ENCODE measurements at regions not wholly inside any gene's neighbourhood (a gene's known extent, or its start where the extent isn't known, plus 50 kb on each side); places are given as distances from the start of the nearest gene placed in this dataset.

DNA sequence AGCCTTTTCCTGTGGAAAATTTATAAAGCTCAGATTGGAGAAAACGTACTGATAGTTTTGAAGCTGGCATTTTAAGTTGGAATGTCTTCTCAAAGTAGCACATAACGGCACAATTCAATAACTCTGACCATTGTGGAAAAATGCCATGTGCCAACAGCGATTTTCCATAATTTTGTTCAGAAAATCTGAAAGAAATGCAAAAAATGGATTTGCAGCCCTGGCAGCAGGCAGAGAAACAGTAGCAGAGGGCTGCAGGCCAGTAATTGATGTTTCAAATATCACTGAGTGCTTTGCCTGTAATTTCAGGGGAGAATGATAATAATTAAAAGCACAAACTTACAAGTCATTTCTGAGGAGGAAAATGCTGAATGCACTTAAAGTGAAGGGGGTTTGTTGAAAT, 507.4 kb downstream of the MAFB start:
- Histone ChIP-seq H3K9me3 (ENCODE audit: control insufficient read depth, insufficient read depth, low read length) (no peaks in the 10 kb centered on the region), H3K27me3 (ENCODE audit: control insufficient read depth, low read length) (no peaks in the 10 kb centered on the region), H3K4me3 (ENCODE audit: low read length) (no peak overlapping the region), H3K4me2 (ENCODE audit: low read length) (no peak overlapping the region), H4K20me1 (ENCODE audit: control insufficient read depth, insufficient read depth, low read depth, low read length) (no peaks in the 10 kb centered on the region), H3F3A (ENCODE audit: control insufficient read depth, insufficient read depth) (no peaks in the 10 kb centered on the region), H3K9me2 (replicated peaks; ENCODE audit: control insufficient read depth, low read length) (no peaks in the 10 kb centered on the region), H3K79me2 (ENCODE audit: control insufficient read depth, low read length) (no peaks in the 10 kb centered on the region), H3K4me1 (ENCODE audit: control insufficient read depth, low read length) (no peaks in the 10 kb centered on the region), H3K36me3 (ENCODE audit: control insufficient read depth, low read length) (no peaks in the 10 kb centered on the region), H3K27ac (ENCODE audit: low read depth, low read length) (no peak overlapping the region)
- TF ChIP-seq, protein P1, sequence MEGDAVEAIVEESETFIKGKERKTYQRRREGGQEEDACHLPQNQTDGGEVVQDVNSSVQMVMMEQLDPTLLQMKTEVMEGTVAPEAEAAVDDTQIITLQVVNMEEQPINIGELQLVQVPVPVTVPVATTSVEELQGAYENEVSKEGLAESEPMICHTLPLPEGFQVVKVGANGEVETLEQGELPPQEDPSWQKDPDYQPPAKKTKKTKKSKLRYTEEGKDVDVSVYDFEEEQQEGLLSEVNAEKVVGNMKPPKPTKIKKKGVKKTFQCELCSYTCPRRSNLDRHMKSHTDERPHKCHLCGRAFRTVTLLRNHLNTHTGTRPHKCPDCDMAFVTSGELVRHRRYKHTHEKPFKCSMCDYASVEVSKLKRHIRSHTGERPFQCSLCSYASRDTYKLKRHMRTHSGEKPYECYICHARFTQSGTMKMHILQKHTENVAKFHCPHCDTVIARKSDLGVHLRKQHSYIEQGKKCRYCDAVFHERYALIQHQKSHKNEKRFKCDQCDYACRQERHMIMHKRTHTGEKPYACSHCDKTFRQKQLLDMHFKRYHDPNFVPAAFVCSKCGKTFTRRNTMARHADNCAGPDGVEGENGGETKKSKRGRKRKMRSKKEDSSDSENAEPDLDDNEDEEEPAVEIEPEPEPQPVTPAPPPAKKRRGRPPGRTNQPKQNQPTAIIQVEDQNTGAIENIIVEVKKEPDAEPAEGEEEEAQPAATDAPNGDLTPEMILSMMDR (IDR thresholded peaks at IDR 0.05; ENCODE audit: low read depth, low read length, poor library complexity, severe bottlenecking) = no peak
- no peak for TF ChIP-seq EZH2phosphoT487 (IDR thresholded peaks at IDR 0.05; ENCODE audit: borderline replicate concordance, low read length)

DNA sequence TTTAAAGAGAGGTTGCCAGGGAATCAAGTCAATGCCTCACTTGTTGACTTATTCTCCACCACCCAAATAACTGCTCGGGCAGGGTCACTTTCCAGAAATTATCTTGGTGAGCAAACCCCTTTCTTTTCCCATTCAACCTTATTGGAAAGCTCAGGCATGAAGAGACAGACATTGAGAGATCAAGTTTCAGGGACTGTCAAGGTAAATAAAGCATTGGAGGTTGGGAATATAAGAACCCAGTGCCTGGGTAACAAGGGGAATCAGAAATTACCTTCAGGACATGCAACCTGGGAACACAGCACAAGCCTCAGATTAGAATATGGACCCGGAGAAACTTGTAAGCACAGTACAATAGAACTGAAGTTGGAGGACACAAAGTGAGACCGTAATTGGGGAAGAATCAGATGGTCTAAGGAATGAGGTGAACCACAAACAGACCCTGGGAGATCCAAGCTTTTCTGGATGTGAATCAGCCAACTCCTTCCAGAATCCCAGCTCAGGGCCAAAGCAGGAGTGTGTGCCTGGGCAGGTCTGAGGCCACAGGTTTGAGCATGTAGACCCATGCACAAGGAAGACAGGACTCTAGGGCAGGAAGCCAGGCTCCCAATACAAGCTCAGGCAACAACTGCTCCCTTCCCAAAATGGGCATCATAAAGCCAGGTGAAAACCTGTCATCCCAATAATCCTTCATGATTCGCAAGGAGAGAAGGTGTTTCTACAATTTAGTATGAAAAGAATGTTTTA, 512.8 kb downstream of the MAFB start:
- H3K4me3 ChIP-seq (ENCODE audit: low read length) = no peak overlapping the region
- H3K36me3 ChIP-seq (ENCODE audit: control insufficient read depth, low read length) = no peaks in the 10 kb centered on the region
- no peaks in the 10 kb centered on the region for H3K9me2 ChIP-seq (replicated peaks; ENCODE audit: control insufficient read depth, low read length)
- no peaks in the 10 kb centered on the region for H3K4me1 ChIP-seq (ENCODE audit: control insufficient read depth, low read length)
- no peaks in the 10 kb centered on the region for H3F3A ChIP-seq (ENCODE audit: control insufficient read depth, insufficient read depth)
- no peak overlapping the region for H3K27ac ChIP-seq (ENCODE audit: low read depth, low read length)
- no peak overlapping the region for H3K4me2 ChIP-seq (ENCODE audit: low read length)
- H3K9me3 ChIP-seq (ENCODE audit: control insufficient read depth, insufficient read depth, low read length) = no peaks in the 10 kb centered on the region
- no peaks in the 10 kb centered on the region for H4K20me1 ChIP-seq (ENCODE audit: control insufficient read depth, insufficient read depth, low read depth, low read length)
- TF ChIP-seq EZH2phosphoT487 (IDR thresholded peaks at IDR 0.05; ENCODE audit: borderline replicate concordance, low read length) = no peak
- TF ChIP-seq, protein P1 (IDR thresholded peaks at IDR 0.05; ENCODE audit: low read depth, low read length, poor library complexity, severe bottlenecking) = no peak
- no peaks in the 10 kb centered on the region for H3K79me2 ChIP-seq (ENCODE audit: control insufficient read depth, low read length)
- peaks cover 4% of the 10 kb centered on the region; the same call in 1 of the 2 replicates for H3K27me3 ChIP-seq (ENCODE audit: control insufficient read depth, low read length)

DNA sequence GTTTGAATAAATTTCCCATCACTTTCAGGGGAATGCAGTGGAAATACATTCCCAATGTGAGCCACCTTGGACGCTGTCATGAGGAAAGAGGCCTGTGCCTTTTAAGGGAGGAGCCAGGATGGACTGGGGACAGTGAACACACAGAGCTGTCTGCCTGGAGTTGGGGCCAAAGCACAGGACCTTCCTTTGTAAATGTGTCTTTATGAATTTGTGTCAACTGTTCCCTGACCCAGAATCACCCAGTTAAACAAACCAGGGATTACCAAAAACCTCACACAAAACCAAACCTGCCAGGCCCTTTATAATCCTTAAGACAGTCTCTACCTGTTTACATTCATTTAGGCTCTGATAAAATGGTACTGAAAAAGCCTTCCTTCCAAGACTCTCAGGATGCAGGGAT, 513.7 kb downstream of the MAFB start:
- no peaks in the 10 kb centered on the region for H3K9me2 ChIP-seq (replicated peaks; ENCODE audit: control insufficient read depth, low read length)
- no peaks in the 10 kb centered on the region for H3K36me3 ChIP-seq (ENCODE audit: control insufficient read depth, low read length)
- no peaks in the 10 kb centered on the region for H3F3A ChIP-seq (ENCODE audit: control insufficient read depth, insufficient read depth)
- H4K20me1 ChIP-seq (ENCODE audit: control insufficient read depth, insufficient read depth, low read depth, low read length) = no peaks in the 10 kb centered on the region
- no peak overlapping the region for H3K4me2 ChIP-seq (ENCODE audit: low read length)
- no peak overlapping the region for H3K27ac ChIP-seq (ENCODE audit: low read depth, low read length)
- H3K79me2 ChIP-seq (ENCODE audit: control insufficient read depth, low read length) = no peaks in the 10 kb centered on the region
- no peak overlapping the region for H3K4me3 ChIP-seq (ENCODE audit: low read length)
- peaks cover 4% of the 10 kb centered on the region; the same call in 1 of the 2 replicates for H3K27me3 ChIP-seq (ENCODE audit: control insufficient read depth, low read length)
- TF ChIP-seq, protein P1 (IDR thresholded peaks at IDR 0.05; ENCODE audit: low read depth, low read length, poor library complexity, severe bottlenecking) = no peak
- H3K9me3 ChIP-seq (ENCODE audit: control insufficient read depth, insufficient read depth, low read length) = no peaks in the 10 kb centered on the region
- no peaks in the 10 kb centered on the region for H3K4me1 ChIP-seq (ENCODE audit: control insufficient read depth, low read length)

All from DOHH2 (cell line).